ENCODE measurements at regions not wholly inside any gene's neighbourhood (a gene's known extent, or its start where the extent isn't known, plus 50 kb on each side); places are given as distances from the start of the nearest gene placed in this dataset.

DNA sequence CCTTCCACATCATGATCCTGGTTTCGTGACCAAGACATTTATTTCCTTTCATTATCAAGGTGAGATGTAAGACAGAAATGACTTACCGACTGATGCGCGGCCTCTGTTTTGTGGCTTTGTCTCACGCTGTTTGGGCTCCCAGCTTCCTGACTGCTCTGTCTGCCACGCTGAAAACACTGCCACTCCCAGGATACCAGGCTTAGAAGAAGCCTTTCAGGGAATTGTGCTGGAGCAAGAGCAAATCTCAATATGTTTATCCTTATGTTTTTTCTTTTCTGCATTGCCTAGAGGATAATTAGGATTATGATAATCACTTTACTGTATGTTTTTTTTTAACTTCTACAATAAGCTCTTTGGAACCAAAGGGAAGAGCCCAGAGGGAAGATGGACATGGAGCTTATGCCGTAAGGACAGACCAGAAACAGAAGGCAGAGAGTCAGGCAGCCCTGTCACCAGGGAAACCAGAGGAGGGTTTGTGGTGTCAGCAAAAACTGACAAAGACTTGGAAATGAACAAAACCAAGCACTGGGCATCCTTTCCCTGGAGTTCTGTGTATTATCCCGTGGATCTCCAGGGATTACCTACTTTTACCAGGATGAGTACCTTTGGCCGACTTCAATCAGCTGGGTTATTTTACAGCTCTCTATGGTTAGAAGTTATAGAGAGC, 68.2 kb upstream of the ISX start:
- no peak overlapping the region for H3K4me3 ChIP-seq (ENCODE audit: low read depth, low read length)
- DNase-seq (ENCODE audit: low read depth) = no peak
- TF ChIP-seq, protein P1, sequence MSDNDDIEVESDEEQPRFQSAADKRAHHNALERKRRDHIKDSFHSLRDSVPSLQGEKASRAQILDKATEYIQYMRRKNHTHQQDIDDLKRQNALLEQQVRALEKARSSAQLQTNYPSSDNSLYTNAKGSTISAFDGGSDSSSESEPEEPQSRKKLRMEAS (IDR thresholded peaks at IDR 0.05; ENCODE audit: low read depth, low read length) = no peak
- TF ChIP-seq, protein P2, sequence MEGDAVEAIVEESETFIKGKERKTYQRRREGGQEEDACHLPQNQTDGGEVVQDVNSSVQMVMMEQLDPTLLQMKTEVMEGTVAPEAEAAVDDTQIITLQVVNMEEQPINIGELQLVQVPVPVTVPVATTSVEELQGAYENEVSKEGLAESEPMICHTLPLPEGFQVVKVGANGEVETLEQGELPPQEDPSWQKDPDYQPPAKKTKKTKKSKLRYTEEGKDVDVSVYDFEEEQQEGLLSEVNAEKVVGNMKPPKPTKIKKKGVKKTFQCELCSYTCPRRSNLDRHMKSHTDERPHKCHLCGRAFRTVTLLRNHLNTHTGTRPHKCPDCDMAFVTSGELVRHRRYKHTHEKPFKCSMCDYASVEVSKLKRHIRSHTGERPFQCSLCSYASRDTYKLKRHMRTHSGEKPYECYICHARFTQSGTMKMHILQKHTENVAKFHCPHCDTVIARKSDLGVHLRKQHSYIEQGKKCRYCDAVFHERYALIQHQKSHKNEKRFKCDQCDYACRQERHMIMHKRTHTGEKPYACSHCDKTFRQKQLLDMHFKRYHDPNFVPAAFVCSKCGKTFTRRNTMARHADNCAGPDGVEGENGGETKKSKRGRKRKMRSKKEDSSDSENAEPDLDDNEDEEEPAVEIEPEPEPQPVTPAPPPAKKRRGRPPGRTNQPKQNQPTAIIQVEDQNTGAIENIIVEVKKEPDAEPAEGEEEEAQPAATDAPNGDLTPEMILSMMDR (IDR thresholded peaks at IDR 0.05; ENCODE audit: low read depth, low read length) = no peak
- TF ChIP-seq MYC (IDR thresholded peaks at IDR 0.05; ENCODE audit: low read depth, low read length) (no peak), POLR2A (IDR thresholded peaks at IDR 0.05; ENCODE audit: extremely low read depth, insufficient read length) (no peak)

DNA sequence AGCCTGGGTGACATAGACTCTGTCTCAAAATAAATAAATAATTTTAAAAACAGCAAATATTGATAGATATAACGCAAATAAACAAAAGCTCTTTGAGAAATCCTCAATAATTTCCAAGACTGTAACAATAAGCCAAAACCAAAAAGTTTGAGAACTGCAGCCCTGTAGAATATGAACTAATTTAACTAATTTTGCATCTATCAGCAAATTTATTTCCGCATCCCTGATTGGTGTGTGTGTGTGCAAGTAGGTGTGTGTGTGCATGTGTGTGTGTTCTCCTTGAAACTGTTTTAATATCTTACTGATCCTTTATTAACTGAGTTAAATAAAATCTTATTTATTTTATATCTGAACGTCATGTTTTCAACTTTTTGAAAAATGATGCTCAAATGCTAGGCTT, 67.0 kb upstream of the ISX start:
- no peak for TF ChIP-seq MYC (IDR thresholded peaks at IDR 0.05; ENCODE audit: low read depth, low read length)
- no peak for TF ChIP-seq POLR2A (IDR thresholded peaks at IDR 0.05; ENCODE audit: extremely low read depth, insufficient read length)
- TF ChIP-seq, protein P1 (IDR thresholded peaks at IDR 0.05; ENCODE audit: low read depth, low read length) = no peak
- TF ChIP-seq, protein P2 (IDR thresholded peaks at IDR 0.05; ENCODE audit: low read depth, low read length) = no peak
- DNase-seq (ENCODE audit: low read depth) = no peak
- no peak overlapping the region for H3K4me3 ChIP-seq (ENCODE audit: low read depth, low read length)

DNA sequence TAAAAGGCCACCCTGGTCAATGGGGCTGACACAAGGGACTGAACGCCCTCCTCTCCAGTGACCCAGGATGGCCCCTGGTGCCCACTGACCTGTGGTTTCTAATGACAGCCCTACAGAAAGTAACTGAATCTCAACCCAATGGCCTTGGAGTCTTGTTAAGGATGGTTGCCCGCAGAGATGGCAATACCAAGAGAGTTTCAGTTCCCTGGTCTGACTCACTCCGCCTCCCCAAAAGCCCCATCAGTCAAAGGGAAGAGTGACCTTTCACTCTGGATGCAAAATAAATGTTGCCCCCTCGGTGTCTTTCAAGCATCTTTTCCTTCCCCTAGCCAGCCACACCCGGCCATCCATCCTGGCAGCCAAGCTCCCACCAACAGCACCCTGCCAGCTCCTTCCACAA, 57.7 kb upstream of the ISX start:
- no peak for DNase-seq (ENCODE audit: low read depth)
- TF ChIP-seq, protein P1 (IDR thresholded peaks at IDR 0.05; ENCODE audit: low read depth, low read length) = no peak
- no peak for TF ChIP-seq POLR2A (IDR thresholded peaks at IDR 0.05; ENCODE audit: extremely low read depth, insufficient read length)
- TF ChIP-seq MYC (IDR thresholded peaks at IDR 0.05; ENCODE audit: low read depth, low read length) = no peak
- TF ChIP-seq, protein P2 (IDR thresholded peaks at IDR 0.05; ENCODE audit: low read depth, low read length) = no peak
- no peak overlapping the region for H3K4me3 ChIP-seq (ENCODE audit: low read depth, low read length)

DNA sequence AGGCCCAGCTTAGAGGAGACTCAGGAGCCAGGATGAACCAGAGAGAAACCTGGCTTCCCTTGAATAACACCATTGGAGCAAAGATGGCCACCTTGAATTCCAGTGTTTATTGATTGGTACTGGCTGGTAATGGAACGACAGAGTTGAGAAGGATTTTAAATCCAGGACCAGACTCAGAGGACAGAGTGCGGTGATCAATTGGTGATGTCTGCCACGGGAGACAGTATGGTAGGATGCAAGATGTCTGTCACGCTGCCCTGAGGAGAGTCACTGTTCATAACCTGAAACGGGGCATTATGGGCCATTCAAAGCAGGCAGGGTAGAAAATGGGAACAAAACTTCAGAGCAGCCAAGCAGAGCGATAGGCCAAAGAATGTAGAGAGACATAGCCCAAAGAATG, 55.4 kb upstream of the ISX start:
- TF ChIP-seq MYC (IDR thresholded peaks at IDR 0.05; ENCODE audit: low read depth, low read length) = no peak
- TF ChIP-seq, protein P1 (IDR thresholded peaks at IDR 0.05; ENCODE audit: low read depth, low read length) = no peak
- TF ChIP-seq POLR2A (IDR thresholded peaks at IDR 0.05; ENCODE audit: extremely low read depth, insufficient read length) = no peak
- TF ChIP-seq, protein P2 (IDR thresholded peaks at IDR 0.05; ENCODE audit: low read depth, low read length) = no peak
- H3K4me3 ChIP-seq (ENCODE audit: low read depth, low read length) = no peak overlapping the region
- DNase-seq (ENCODE audit: low read depth) = no peak

DNA sequence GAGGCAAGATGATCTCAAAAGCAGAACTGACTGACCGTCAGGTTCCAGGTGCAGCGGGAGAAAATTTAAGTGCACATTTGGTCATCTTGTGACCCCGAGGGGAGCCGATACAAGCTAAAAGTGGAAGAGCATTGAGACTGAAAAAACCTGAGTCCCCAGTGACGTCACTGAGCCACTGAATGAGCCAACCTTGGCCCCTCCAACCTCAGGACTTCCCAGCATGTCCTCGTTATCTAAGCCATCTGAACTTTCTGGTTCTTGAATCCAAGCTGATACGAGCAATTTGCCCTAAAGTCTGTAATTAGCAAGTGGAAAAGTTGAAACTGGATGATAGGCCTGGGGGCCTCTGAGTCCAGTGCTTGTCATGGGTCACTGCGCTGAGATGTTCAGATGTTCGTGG, 51.1 kb upstream of the ISX start:
- DNase-seq (ENCODE audit: low read depth) = no peak
- no peak overlapping the region for H3K4me3 ChIP-seq (ENCODE audit: low read depth, low read length)
- TF ChIP-seq MYC (IDR thresholded peaks at IDR 0.05; ENCODE audit: low read depth, low read length) = no peak
- TF ChIP-seq, protein P1 (IDR thresholded peaks at IDR 0.05; ENCODE audit: low read depth, low read length) = no peak
- TF ChIP-seq POLR2A (IDR thresholded peaks at IDR 0.05; ENCODE audit: extremely low read depth, insufficient read length) = no peak
- TF ChIP-seq, protein P2 (IDR thresholded peaks at IDR 0.05; ENCODE audit: low read depth, low read length) = no peak
